ENCODE measurements at regions not wholly inside any gene's neighbourhood (a gene's known extent, or its start where the extent isn't known, plus 50 kb on each side); places are given as distances from the start of the nearest gene placed in this dataset.

GRCh38 chr1:36602184-36602583 lies 119.5 kb upstream of the CSF3R start:
- H3K4me1 ChIP-seq (ENCODE audit: control insufficient read depth, insufficient read depth, low read length) = peaks cover 5% of the 10 kb centered on the region
- no peak overlapping the region for H3K27ac ChIP-seq (ENCODE audit: insufficient read depth, low read depth, low read length, poor library complexity, severe bottlenecking)
- no peaks in the 10 kb centered on the region for H3K9me3 ChIP-seq (ENCODE audit: control insufficient read depth, low read length)
- H3K4me3 ChIP-seq (ENCODE audit: insufficient read depth, low read depth, low read length) = no peak overlapping the region
- H3K36me3 ChIP-seq (ENCODE audit: control insufficient read depth, insufficient read depth, low read length) = no peaks in the 10 kb centered on the region
- 66 to 80% methylated on average over 3 to 4 of the region's 4 CpGs for whole genome bisulfite sequencing, 2 experiments
- H3K27me3 ChIP-seq (ENCODE audit: control insufficient read depth, insufficient read depth, low read length, poor library complexity, severe bottlenecking) = no peaks in the 10 kb centered on the region

GRCh38 chr1:36599828-36600227 lies 117.1 kb upstream of the CSF3R start:
- no peaks in the 10 kb centered on the region for H3K36me3 ChIP-seq (ENCODE audit: control insufficient read depth, insufficient read depth, low read length)
- 83 to 100% methylated on average over 1 of the region's 1 CpG for WGBS, 2 experiments
- H3K9me3 ChIP-seq (ENCODE audit: control insufficient read depth, low read length) = no peaks in the 10 kb centered on the region

GRCh38 chr1:36597514-36597913 lies 114.8 kb upstream of the CSF3R start:
- 94 to 95% methylated on average over 5 of the region's 5 CpGs for WGBS, 2 experiments
- no peak overlapping the region for H3K27ac ChIP-seq (ENCODE audit: insufficient read depth, low read depth, low read length, poor library complexity, severe bottlenecking)
- H3K4me3 ChIP-seq (ENCODE audit: insufficient read depth, low read depth, low read length) = no peak overlapping the region
- H3K36me3 ChIP-seq (ENCODE audit: control insufficient read depth, insufficient read depth, low read length) = no peaks in the 10 kb centered on the region
- no peaks in the 10 kb centered on the region for H3K9me3 ChIP-seq (ENCODE audit: control insufficient read depth, low read length)
- H3K27me3 ChIP-seq (ENCODE audit: control insufficient read depth, insufficient read depth, low read length, poor library complexity, severe bottlenecking) = no peaks in the 10 kb centered on the region
- H3K4me1 ChIP-seq (ENCODE audit: control insufficient read depth, insufficient read depth, low read length) = peaks cover 5% of the 10 kb centered on the region

More at GRCh38 chr1:36599828-36600227, 117.1 kb upstream of the CSF3R start:
- Histone ChIP-seq H3K4me1 (ENCODE audit: control insufficient read depth, insufficient read depth, low read length) (peaks cover 5% of the 10 kb centered on the region), H3K4me3 (ENCODE audit: insufficient read depth, low read depth, low read length) (no peak overlapping the region), H3K27me3 (ENCODE audit: control insufficient read depth, insufficient read depth, low read length, poor library complexity, severe bottlenecking) (no peaks in the 10 kb centered on the region), H3K27ac (ENCODE audit: insufficient read depth, low read depth, low read length, poor library complexity, severe bottlenecking) (no peak overlapping the region)

GRCh38 chr1:36595921-36596320 lies 113.2 kb upstream of the CSF3R start:
- Histone ChIP-seq H3K4me3 (ENCODE audit: insufficient read depth, low read depth, low read length) (no peak overlapping the region), H3K4me1 (ENCODE audit: control insufficient read depth, insufficient read depth, low read length) (peaks cover 4% of the 10 kb centered on the region), H3K27ac (ENCODE audit: insufficient read depth, low read depth, low read length, poor library complexity, severe bottlenecking) (no peak overlapping the region), H3K9me3 (ENCODE audit: control insufficient read depth, low read length) (no peaks in the 10 kb centered on the region), H3K36me3 (ENCODE audit: control insufficient read depth, insufficient read depth, low read length) (no peaks in the 10 kb centered on the region), H3K27me3 (ENCODE audit: control insufficient read depth, insufficient read depth, low read length, poor library complexity, severe bottlenecking) (no peaks in the 10 kb centered on the region)
- 78 to 85% methylated on average over 11 of the region's 11 CpGs for WGBS, 2 experiments

GRCh38 chr1:36595349-36595748 lies 112.6 kb upstream of the CSF3R start:
- 73 to 78% methylated on average over 11 of the region's 11 CpGs for WGBS, 2 experiments
- Histone ChIP-seq H3K4me3 (ENCODE audit: insufficient read depth, low read depth, low read length) (no peak overlapping the region), H3K36me3 (ENCODE audit: control insufficient read depth, insufficient read depth, low read length) (no peaks in the 10 kb centered on the region), H3K27ac (ENCODE audit: insufficient read depth, low read depth, low read length, poor library complexity, severe bottlenecking) (no peak overlapping the region), H3K4me1 (ENCODE audit: control insufficient read depth, insufficient read depth, low read length) (peaks cover 10% of the 10 kb centered on the region), H3K9me3 (ENCODE audit: control insufficient read depth, low read length) (no peaks in the 10 kb centered on the region), H3K27me3 (ENCODE audit: control insufficient read depth, insufficient read depth, low read length, poor library complexity, severe bottlenecking) (no peaks in the 10 kb centered on the region)

- 90% methylated on average over 6 to 7 of the region's 7 CpGs for WGBS, 2 experiments
- Histone ChIP-seq H3K27me3 (ENCODE audit: control insufficient read depth, insufficient read depth, low read length, poor library complexity, severe bottlenecking) (no peaks in the 10 kb centered on the region), H3K4me3 (ENCODE audit: insufficient read depth, low read depth, low read length) (no peak overlapping the region), H3K4me1 (ENCODE audit: control insufficient read depth, insufficient read depth, low read length) (peaks cover 20% of the 10 kb centered on the region), H3K27ac (ENCODE audit: insufficient read depth, low read depth, low read length, poor library complexity, severe bottlenecking) (no peak overlapping the region), H3K36me3 (ENCODE audit: control insufficient read depth, insufficient read depth, low read length) (no peaks in the 10 kb centered on the region), H3K9me3 (ENCODE audit: control insufficient read depth, low read length) (no peaks in the 10 kb centered on the region)
These were observed 111.3 kb upstream of the CSF3R start for GRCh38 chr1:36594023-36594422.

GRCh38 chr1:36591278-36591677 lies 108.6 kb upstream of the CSF3R start:
- no peak overlapping the region for H3K27ac ChIP-seq (ENCODE audit: insufficient read depth, low read depth, low read length, poor library complexity, severe bottlenecking)
- no peak overlapping the region for H3K4me3 ChIP-seq (ENCODE audit: insufficient read depth, low read depth, low read length)
- no peaks in the 10 kb centered on the region for H3K27me3 ChIP-seq (ENCODE audit: control insufficient read depth, insufficient read depth, low read length, poor library complexity, severe bottlenecking)
- H3K4me1 ChIP-seq (ENCODE audit: control insufficient read depth, insufficient read depth, low read length) = peaks cover 47% of the 10 kb centered on the region
- no peaks in the 10 kb centered on the region for H3K36me3 ChIP-seq (ENCODE audit: control insufficient read depth, insufficient read depth, low read length)
- WGBS, 2 experiments = 62 to 63% methylated on average over 6 to 7 of the region's 7 CpGs
- no peaks in the 10 kb centered on the region for H3K9me3 ChIP-seq (ENCODE audit: control insufficient read depth, low read length)

- Histone ChIP-seq H3K27me3 (ENCODE audit: control insufficient read depth, insufficient read depth, low read length, poor library complexity, severe bottlenecking) (no peaks in the 10 kb centered on the region), H3K27ac (ENCODE audit: insufficient read depth, low read depth, low read length, poor library complexity, severe bottlenecking) (no peak overlapping the region), H3K9me3 (ENCODE audit: control insufficient read depth, low read length) (no peaks in the 10 kb centered on the region), H3K4me1 (ENCODE audit: control insufficient read depth, insufficient read depth, low read length) (peaks cover 52% of the 10 kb centered on the region), H3K4me3 (ENCODE audit: insufficient read depth, low read depth, low read length) (no peak overlapping the region), H3K36me3 (ENCODE audit: control insufficient read depth, insufficient read depth, low read length) (no peaks in the 10 kb centered on the region)
- WGBS, 2 experiments = 50 to 56% methylated on average over 9 of the region's 9 CpGs
These were observed 108.1 kb upstream of the CSF3R start for GRCh38 chr1:36590771-36591170.

GRCh38 chr1:36590264-36590663 lies 107.6 kb upstream of the CSF3R start:
- peaks cover 57% of the 10 kb centered on the region for H3K4me1 ChIP-seq (ENCODE audit: control insufficient read depth, insufficient read depth, low read length)
- no peaks in the 10 kb centered on the region for H3K27me3 ChIP-seq (ENCODE audit: control insufficient read depth, insufficient read depth, low read length, poor library complexity, severe bottlenecking)
- WGBS, 2 experiments = 70 to 75% methylated on average over 4 of the region's 4 CpGs
- H3K27ac ChIP-seq (ENCODE audit: insufficient read depth, low read depth, low read length, poor library complexity, severe bottlenecking) = no peak overlapping the region
- H3K4me3 ChIP-seq (ENCODE audit: insufficient read depth, low read depth, low read length) = no peak overlapping the region
- no peaks in the 10 kb centered on the region for H3K9me3 ChIP-seq (ENCODE audit: control insufficient read depth, low read length)
- no peaks in the 10 kb centered on the region for H3K36me3 ChIP-seq (ENCODE audit: control insufficient read depth, insufficient read depth, low read length)

GRCh38 chr1:36588972-36589371 lies 106.3 kb upstream of the CSF3R start:
- peaks cover 67% of the 10 kb centered on the region for H3K4me1 ChIP-seq (ENCODE audit: control insufficient read depth, insufficient read depth, low read length)
- no peaks in the 10 kb centered on the region for H3K36me3 ChIP-seq (ENCODE audit: control insufficient read depth, insufficient read depth, low read length)
- H3K27me3 ChIP-seq (ENCODE audit: control insufficient read depth, insufficient read depth, low read length, poor library complexity, severe bottlenecking) = no peaks in the 10 kb centered on the region
- no peak overlapping the region for H3K27ac ChIP-seq (ENCODE audit: insufficient read depth, low read depth, low read length, poor library complexity, severe bottlenecking)
- H3K9me3 ChIP-seq (ENCODE audit: control insufficient read depth, low read length) = no peaks in the 10 kb centered on the region
- 69 to 80% methylated on average over 8 of the region's 8 CpGs for WGBS, 2 experiments
- H3K4me3 ChIP-seq (ENCODE audit: insufficient read depth, low read depth, low read length) = no peak overlapping the region
